Neural cell (in vitro differentiated cells): ENCODE measurements at regions not wholly inside any gene's neighbourhood (a gene's known extent, or its start where the extent isn't known, plus 50 kb on each side); places are given as distances from the start of the nearest gene placed in this dataset.

Source experiments
- H2AFZ ChIP-seq: fragments of 200-600, 300-800 bp; sonication (generic), shearing (Covaris generic); 2 replicates; pipeline ENCODE4 v1.6.0; 2014; ENCODE audit warnings: low read depth, mild to moderate bottlenecking, antibody characterized with exemption, low read length, moderate library complexity
- H3F3A ChIP-seq: fragments of 200-600 bp; shearing (Covaris generic); 2 replicates; pipeline ENCODE4 v1.6.1; 2016; ENCODE audit warnings: mild to moderate bottlenecking, moderate library complexity, mixed read lengths, antibody characterized with exemption, low read length; ENCODE audit not compliant: insufficient read depth, poor library complexity, severe bottlenecking
- H3K27ac ChIP-seq: fragments of 200-600, 300-800 bp; sonication (generic), shearing (Covaris generic); 2 replicates; pipeline ENCODE4 v1.5.1; 2014; ENCODE audit warnings: mild to moderate bottlenecking, low read length, moderate library complexity
- H3K27me3 ChIP-seq: fragments of 300-800, 200-600 bp; sonication (generic), shearing (Covaris generic); 2 replicates; pipeline ENCODE4 v1.6.0; 2014; ENCODE audit warnings: mild to moderate bottlenecking, low read depth, low read length, moderate library complexity; ENCODE audit not compliant: insufficient read depth
- H3K36me3 ChIP-seq: fragments of 300-800, 200-600 bp; sonication (generic), shearing (Covaris generic); 2 replicates; pipeline ENCODE4 v1.5.1; 2014; ENCODE audit warnings: mild to moderate bottlenecking, antibody characterized with exemption, low read length, moderate library complexity; ENCODE audit not compliant: insufficient read depth
- H3K4me2 ChIP-seq: fragments of 300-800, 200-600 bp; sonication (generic), shearing (Covaris generic); 2 replicates; pipeline ENCODE4 v1.6.0; 2014; ENCODE audit warnings: mild to moderate bottlenecking, low read length
- H3K4me3 ChIP-seq: fragments of 300-800, 200-600 bp; sonication (generic), shearing (Covaris generic); 2 replicates; pipeline ENCODE4 v1.5.1; 2014; ENCODE audit warnings: mild to moderate bottlenecking, low read length, moderate library complexity
- H3K79me2 ChIP-seq: fragments of 200-600 bp; shearing (Covaris generic); replicated peaks from 2 replicates; pipeline ENCODE4 v1.6.0; 2014; ENCODE audit warnings: mild to moderate bottlenecking, low read length, moderate library complexity; ENCODE audit not compliant: insufficient read depth
- H3K9ac ChIP-seq: fragments of 300-800, 200-600 bp; sonication (generic), shearing (Covaris generic); 2 replicates; pipeline ENCODE4 v1.6.1; 2016; ENCODE audit warnings: mild to moderate bottlenecking, low read length, mixed read lengths
- H3K9me2 ChIP-seq: fragments of 200-600 bp; shearing (Covaris generic); 2 replicates; pipeline ENCODE4 v1.6.1; 2016; ENCODE audit warnings: mild to moderate bottlenecking, low read length, mixed read lengths; ENCODE audit not compliant: insufficient read depth
- H3K9me3 ChIP-seq: fragments of 200-600, 300-800 bp; sonication (generic), shearing (Covaris generic); 2 replicates; pipeline ENCODE4 v1.6.1; 2016; ENCODE audit warnings: mild to moderate bottlenecking, mixed run types, low read length, moderate library complexity, mixed read lengths
- H4K20me1 ChIP-seq: fragments of 200-600 bp; shearing (Covaris generic); 2 replicates; pipeline ENCODE4 v1.6.1; 2016; ENCODE audit warnings: mild to moderate bottlenecking, mixed run types; ENCODE audit not compliant: insufficient read depth
- EP300 ChIP-seq: fragments of 450-650 bp; conservative IDR thresholded peaks from 2 replicates; pipeline ENCODE4 v1.6.1; 2014; ENCODE audit warnings: antibody characterized with exemption, mild to moderate bottlenecking, moderate library complexity; ENCODE audit not compliant: poor library complexity, severe bottlenecking
- EZH2 ChIP-seq: fragments of 200-600, 300-800 bp; shearing (Covaris generic), sonication (generic); IDR thresholded peaks from 2 replicates; pipeline ENCODE4 v1.6.1; 2014; ENCODE audit warnings: antibody characterized with exemption, low read length, borderline replicate concordance, mild to moderate bottlenecking; ENCODE audit not compliant: insufficient read depth, poor library complexity, severe bottlenecking
- MXI1 ChIP-seq: fragments of 450-650 bp; conservative IDR thresholded peaks from 2 replicates; pipeline ENCODE4 v1.6.1; 2014; ENCODE audit warnings: antibody characterized with exemption, mild to moderate bottlenecking; ENCODE audit not compliant: poor library complexity, severe bottlenecking
- POLR2AphosphoS5 ChIP-seq: IDR thresholded peaks from 2 replicates; pipeline ENCODE4 v1.6.1; 2012
- RAD21 ChIP-seq: fragments of 450-650 bp; conservative IDR thresholded peaks from 2 replicates; pipeline ENCODE4 v1.6.1; 2014; ENCODE audit warnings: antibody characterized with exemption, mild to moderate bottlenecking, moderate library complexity
- REST ChIP-seq: IDR thresholded peaks from 2 replicates; pipeline ENCODE4 v1.6.1; 2012; ENCODE audit warnings: borderline replicate concordance
- SMC3 ChIP-seq: fragments of 450-650 bp; conservative IDR thresholded peaks from 2 replicates; pipeline ENCODE4 v1.6.1; 2014; ENCODE audit warnings: antibody characterized with exemption, mild to moderate bottlenecking, moderate library complexity; ENCODE audit not compliant: poor library complexity
- TAF1 ChIP-seq: IDR thresholded peaks from 2 replicates; pipeline ENCODE4 v1.6.1; 2012; ENCODE audit warnings: low read depth
- TF ChIP-seq, protein P1 (sequence below): fragments of 450-650 bp; IDR thresholded peaks from 2 replicates; pipeline ENCODE4 v1.5.1; 2014; ENCODE audit warnings: antibody characterized with exemption, mild to moderate bottlenecking, moderate library complexity; ENCODE audit not compliant: poor library complexity, severe bottlenecking

DNA sequence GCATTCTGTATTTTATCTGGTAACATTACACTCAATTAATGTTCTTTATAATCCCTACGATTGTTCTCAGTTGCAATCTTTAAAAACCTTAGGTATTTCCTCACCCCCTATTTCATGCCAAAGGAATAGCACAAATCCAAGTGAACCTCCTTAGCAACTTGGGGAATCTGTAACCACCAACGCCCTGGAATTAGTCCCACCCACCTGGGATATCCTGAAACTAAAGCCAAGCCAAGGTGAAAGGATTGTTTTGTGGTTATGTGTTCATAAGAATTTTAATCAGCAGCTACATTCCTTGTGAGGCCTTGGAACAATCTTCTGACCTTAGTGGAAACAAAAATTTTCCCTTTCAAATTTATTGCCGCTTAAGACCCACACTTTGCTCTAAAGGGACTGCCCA is 908.7 kb downstream of the TTLL7 start:
- H4K20me1 ChIP-seq = no peaks in the 10 kb centered on the region
- H3K79me2 ChIP-seq = no peaks in the 10 kb centered on the region
- no peaks in the 10 kb centered on the region for H3K27me3 ChIP-seq
- H3K36me3 ChIP-seq = no peaks in the 10 kb centered on the region
- H3K9me2 ChIP-seq = no peaks in the 10 kb centered on the region
- no peak overlapping the region for H3K9ac ChIP-seq
- H3K4me3 ChIP-seq = no peak overlapping the region
- H3K27ac ChIP-seq = no peak overlapping the region
- no peak overlapping the region for H3K4me2 ChIP-seq
- TF ChIP-seq RAD21 (no peak), EP300 (no peak), EZH2 (no peak), SMC3 (no peak), REST (no peak), POLR2AphosphoS5 (no peak), TAF1 (no peak), MXI1 (no peak)
- TF ChIP-seq, protein P1, sequence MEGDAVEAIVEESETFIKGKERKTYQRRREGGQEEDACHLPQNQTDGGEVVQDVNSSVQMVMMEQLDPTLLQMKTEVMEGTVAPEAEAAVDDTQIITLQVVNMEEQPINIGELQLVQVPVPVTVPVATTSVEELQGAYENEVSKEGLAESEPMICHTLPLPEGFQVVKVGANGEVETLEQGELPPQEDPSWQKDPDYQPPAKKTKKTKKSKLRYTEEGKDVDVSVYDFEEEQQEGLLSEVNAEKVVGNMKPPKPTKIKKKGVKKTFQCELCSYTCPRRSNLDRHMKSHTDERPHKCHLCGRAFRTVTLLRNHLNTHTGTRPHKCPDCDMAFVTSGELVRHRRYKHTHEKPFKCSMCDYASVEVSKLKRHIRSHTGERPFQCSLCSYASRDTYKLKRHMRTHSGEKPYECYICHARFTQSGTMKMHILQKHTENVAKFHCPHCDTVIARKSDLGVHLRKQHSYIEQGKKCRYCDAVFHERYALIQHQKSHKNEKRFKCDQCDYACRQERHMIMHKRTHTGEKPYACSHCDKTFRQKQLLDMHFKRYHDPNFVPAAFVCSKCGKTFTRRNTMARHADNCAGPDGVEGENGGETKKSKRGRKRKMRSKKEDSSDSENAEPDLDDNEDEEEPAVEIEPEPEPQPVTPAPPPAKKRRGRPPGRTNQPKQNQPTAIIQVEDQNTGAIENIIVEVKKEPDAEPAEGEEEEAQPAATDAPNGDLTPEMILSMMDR = no peak
- no peaks in the 10 kb centered on the region for H3K9me3 ChIP-seq
- no peak overlapping the region for H2AFZ ChIP-seq
- H3F3A ChIP-seq = no peaks in the 10 kb centered on the region

GRCh38 chr1:83087851-83088250 is 911.1 kb downstream of the TTLL7 start:
- Histone ChIP-seq H3F3A (no peaks in the 10 kb centered on the region), H3K9ac (no peak overlapping the region), H3K9me2 (no peaks in the 10 kb centered on the region), H2AFZ (no peak overlapping the region), H3K27ac (no peak overlapping the region), H3K27me3 (no peaks in the 10 kb centered on the region), H4K20me1 (no peaks in the 10 kb centered on the region), H3K79me2 (no peaks in the 10 kb centered on the region), H3K4me3 (no peak overlapping the region), H3K4me2 (no peak overlapping the region), H3K36me3 (no peaks in the 10 kb centered on the region), H3K9me3 (no peaks in the 10 kb centered on the region)
- TF ChIP-seq TAF1 (no peak), SMC3 (no peak), RAD21 (no peak), POLR2AphosphoS5 (no peak), EP300 (no peak), EZH2 (no peak), REST (no peak), MXI1 (no peak)
- TF ChIP-seq, protein P1 = no peak
